ENCODE measurements at regions not wholly inside any gene's neighbourhood (a gene's known extent, or its start where the extent isn't known, plus 50 kb on each side); places are given as distances from the start of the nearest gene placed in this dataset.

- TF ChIP-seq CTCF (IDR thresholded peaks at IDR 0.05) (no peak), POLR2A (IDR thresholded peaks at IDR 0.05) (no peak), EP300 (IDR thresholded peaks at IDR 0.05) (no peak)
Measured at GRCh38 chr13:111482806-111483620, 162.6 kb downstream of the TEX29 start.

All from ovary (tissue), 3 donors.